ENCODE measurements at regions not wholly inside any gene's neighbourhood (a gene's known extent, or its start where the extent isn't known, plus 50 kb on each side); places are given as distances from the start of the nearest gene placed in this dataset.

DNA sequence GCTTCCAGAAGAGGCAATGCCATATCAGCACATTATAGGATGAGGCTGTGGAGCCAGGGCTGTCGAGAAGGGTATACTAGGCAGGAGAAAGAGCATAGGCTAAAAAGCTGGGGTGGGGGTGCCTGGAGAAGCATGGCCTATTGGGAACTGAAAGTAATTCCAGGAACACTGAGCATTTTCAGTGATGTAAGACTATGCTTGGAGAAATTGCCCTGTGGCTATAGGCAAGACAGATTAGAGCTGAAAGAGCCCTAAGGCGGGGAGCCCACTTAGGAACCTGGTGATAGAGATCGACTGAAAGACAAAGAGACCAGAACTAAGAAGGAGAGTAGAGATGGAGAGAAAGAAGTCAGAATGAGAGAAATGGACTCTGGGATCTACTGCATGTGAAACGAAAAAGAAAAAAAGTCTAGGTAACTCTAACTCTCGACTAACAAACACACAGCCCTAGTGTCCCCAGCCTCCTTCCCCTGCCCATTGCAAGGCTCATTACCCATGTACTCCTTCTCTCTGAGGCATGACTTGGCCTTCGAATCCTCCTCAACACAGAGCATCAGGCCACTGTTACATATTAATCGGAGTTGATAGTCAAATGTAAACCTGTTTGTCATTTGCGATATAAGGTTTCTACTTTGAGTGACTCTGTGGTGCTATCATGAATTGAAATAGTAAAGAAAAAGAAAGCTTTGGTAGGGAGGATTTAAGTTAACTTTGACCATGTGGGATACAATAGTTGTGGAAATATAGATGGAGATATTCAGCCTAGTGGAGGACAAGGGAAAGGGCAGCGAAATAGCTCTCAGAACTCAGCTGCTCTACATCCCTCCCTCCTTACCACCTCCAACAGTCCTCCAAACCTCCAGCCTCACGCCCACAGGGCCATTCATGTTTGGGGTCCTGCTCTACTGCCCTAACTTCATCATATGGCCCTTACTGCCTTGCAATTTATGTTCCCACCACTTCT lies 52.3 kb upstream of the BMAL1 start:
- no peak for DNase-seq
- H3K27ac ChIP-seq: no peak overlapping the region
- intact Hi-C loops (cut with DNase I): no loop called here
- 92% methylated on average over 10 of the region's 10 CpGs for WGBS, 2 donors
- no peaks in the 10 kb centered on the region for H3K36me3 ChIP-seq
- H3K9me3 ChIP-seq: no peaks in the 10 kb centered on the region
- no peaks in the 10 kb centered on the region for H3K27me3 ChIP-seq
- H3K4me1 ChIP-seq: peaks cover 0 to 6% (median 2%) of the 10 kb centered on the region in 4 donors
- TF ChIP-seq EP300 (IDR thresholded peaks at IDR 0.05) (no peak), POLR2A (IDR thresholded peaks at IDR 0.05) (no peak), POLR2AphosphoS5 (IDR thresholded peaks at IDR 0.05) (no peak)
- TF ChIP-seq, protein P1, sequence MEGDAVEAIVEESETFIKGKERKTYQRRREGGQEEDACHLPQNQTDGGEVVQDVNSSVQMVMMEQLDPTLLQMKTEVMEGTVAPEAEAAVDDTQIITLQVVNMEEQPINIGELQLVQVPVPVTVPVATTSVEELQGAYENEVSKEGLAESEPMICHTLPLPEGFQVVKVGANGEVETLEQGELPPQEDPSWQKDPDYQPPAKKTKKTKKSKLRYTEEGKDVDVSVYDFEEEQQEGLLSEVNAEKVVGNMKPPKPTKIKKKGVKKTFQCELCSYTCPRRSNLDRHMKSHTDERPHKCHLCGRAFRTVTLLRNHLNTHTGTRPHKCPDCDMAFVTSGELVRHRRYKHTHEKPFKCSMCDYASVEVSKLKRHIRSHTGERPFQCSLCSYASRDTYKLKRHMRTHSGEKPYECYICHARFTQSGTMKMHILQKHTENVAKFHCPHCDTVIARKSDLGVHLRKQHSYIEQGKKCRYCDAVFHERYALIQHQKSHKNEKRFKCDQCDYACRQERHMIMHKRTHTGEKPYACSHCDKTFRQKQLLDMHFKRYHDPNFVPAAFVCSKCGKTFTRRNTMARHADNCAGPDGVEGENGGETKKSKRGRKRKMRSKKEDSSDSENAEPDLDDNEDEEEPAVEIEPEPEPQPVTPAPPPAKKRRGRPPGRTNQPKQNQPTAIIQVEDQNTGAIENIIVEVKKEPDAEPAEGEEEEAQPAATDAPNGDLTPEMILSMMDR (IDR thresholded peaks at IDR 0.05): no peak
- no peak overlapping the region for H3K4me3 ChIP-seq

DNA sequence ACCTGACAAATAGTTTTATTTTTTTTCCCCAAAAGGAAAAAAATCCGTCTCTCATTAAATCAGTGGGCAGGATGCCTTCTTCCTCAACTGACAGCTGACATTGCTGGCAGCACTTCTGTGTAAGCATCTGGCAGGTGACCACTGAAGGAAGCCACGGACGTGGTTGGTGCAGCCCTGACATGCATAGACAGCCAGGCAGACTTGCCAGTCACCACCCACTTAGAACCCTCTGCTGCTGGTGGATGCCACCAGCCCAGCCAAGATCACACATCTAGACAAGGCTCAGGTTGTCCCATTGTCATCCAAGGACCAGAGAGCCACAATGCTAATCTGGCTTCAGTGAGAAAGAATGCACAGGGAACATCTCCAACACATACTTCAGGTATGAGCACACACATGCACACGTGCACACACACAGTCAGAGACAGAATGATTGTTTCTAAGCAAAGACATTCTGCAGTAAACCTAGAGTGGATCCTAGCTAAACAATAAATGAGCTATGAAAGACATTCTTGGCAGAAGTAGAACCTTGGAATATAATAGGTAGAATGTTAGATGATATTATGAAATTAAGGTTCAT lies 49.8 kb upstream of the BMAL1 start:
- H3K4me3 ChIP-seq: no peak overlapping the region
- H3K27ac ChIP-seq: no peak overlapping the region
- no peaks in the 10 kb centered on the region for H3K36me3 ChIP-seq
- no peaks in the 10 kb centered on the region for H3K9me3 ChIP-seq
- WGBS, 2 donors: 60 to 67% methylated on average over 4 of the region's 4 CpGs
- no peaks in the 10 kb centered on the region for H3K27me3 ChIP-seq
- DNase-seq: no peak
- H3K4me1 ChIP-seq: peaks cover 0 to 6% (median 2%) of the 10 kb centered on the region in 4 donors
- TF ChIP-seq POLR2A (IDR thresholded peaks at IDR 0.05) (no peak), EP300 (IDR thresholded peaks at IDR 0.05) (no peak), POLR2AphosphoS5 (IDR thresholded peaks at IDR 0.05) (no peak)
- TF ChIP-seq, protein P1 (IDR thresholded peaks at IDR 0.05): no peak
- intact Hi-C loops (cut with DNase I): no loop called here

Small RNA genes lying in the stretch of these regions (small RNA-seq; reads per million reads assigned to genes)
- 0 reads per million in 3 donors for gene AC022878.1
